NCI-H187 treated with DMSO at 0.1 percent for 48 hours (cell line): ENCODE measurements at regions not wholly inside any gene's neighbourhood (a gene's known extent, or its start where the extent isn't known, plus 50 kb on each side); places are given as distances from the start of the nearest gene placed in this dataset.

Source experiments
- DNase-seq: peaks from one replicate; lab custom pipeline; 2025; lab: John Stamatoyannopoulos, UW

GRCh38 chr14:98889836-98890185, 382.2 kb downstream of the BCL11B start:
- DNase-seq, result no peak

DNA sequence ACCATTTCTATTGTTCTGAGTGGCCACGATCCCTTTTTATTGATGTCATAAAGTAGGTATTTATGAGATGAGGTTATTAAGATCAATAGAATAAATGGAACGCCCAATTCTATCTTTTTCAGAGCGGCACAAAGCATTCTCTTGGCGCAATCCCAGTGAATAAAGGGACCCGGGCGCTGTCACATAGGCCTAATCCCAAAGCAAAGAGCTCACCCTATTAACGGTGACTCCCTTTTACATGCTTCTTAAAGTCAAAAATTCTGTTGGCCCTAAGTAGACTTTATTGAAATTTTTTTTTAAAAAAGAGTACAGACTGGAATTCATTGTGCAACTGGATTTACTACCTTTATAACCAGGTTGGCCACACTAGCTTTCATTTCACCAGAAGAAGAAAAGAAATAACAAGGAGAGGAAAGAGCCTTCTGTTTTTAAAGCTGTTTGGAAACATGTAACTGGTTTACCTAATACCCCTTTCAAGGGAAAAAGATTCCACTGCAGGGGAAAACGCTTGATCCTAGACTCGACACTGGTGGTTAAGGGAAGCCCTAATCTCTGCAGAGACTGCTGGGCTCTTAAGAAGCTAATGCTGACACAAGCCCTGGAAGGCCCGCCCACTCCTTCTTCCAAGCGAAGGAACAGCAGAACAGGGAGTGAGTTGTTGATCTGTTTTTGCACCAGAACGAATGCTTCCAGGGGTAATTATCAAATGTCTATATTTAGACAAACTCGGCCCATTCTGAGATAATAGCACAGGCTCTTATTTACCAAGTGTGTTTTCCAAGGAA, 381.2 kb downstream of the BCL11B start:
- no peak for DNase-seq

DNA sequence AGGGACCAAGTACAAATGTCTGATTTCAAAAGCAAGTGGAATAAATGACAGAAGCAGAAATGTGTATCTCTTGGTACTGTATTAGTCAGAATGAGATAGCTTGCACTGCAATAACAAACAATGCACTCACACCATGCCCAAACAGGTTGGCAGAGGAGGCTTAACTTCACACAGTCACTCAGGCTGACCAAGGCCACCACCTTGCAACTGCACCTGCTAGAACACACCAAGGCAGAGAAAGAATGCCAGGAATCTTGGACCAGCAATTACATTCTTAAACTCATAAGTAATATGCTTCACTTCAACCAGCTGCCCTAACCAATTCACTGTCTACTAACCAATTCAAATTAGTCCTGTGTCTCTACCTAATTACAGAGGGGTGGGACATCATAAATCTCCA, 378.3 kb downstream of the BCL11B start:
- no peak for DNase-seq

GRCh38 chr14:98894600-98894999, 377.4 kb downstream of the BCL11B start:
- DNase-seq, result no peak

DNA sequence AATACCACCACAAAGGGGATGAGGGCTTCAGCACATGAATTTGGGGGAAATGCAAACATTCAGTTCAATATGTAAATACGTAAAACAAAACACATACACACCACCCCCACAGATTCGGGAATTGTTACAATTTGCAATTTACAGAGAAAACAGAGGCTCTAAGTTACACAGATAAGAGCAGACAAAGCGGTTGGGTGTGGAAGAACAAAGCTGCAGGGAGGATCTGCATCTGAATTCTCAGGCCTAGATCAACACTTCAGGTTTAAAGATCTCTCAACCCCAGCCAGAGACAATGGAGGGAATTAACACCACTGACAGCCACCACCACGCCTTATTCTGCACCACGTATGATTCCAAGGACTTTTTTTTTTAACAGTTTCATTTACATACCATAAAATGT, 375.5 kb downstream of the BCL11B start:
- no peak for DNase-seq

- no peak for DNase-seq
These were observed 374.2 kb downstream of the BCL11B start for GRCh38 chr14:98897605-98898309.

GRCh38 chr14:98899441-98899840, 372.6 kb downstream of the BCL11B start:
- no peak for DNase-seq

- no peak for DNase-seq
These were observed 371.8 kb downstream of the BCL11B start for GRCh38 chr14:98900236-98900635.

GRCh38 chr14:98900798-98901197, 371.2 kb downstream of the BCL11B start:
- no peak for DNase-seq

- DNase-seq, result no peak
These were observed 370.3 kb downstream of the BCL11B start for GRCh38 chr14:98901511-98902205.

GRCh38 chr14:98903371-98903770, 368.6 kb downstream of the BCL11B start:
- DNase-seq, result no peak

DNA sequence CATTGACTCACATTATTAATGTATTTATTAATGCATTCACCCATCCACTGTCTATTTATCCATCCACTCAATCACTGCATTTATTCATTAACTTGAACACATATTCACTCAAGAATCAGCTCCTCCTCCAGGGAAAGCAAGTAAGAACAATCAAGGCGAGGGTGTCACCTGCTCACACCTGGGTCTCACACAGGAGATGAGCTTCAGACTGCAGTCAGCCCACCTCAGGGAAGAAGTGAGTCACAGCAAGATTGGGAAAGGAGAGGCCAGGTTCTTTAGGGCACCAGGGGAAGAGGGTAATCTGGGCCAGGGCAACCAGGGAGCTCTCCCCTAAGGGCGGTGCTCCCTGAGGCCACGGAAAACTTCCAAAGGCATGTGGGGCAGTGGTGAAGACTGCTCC, 367.3 kb downstream of the BCL11B start:
- no peak for DNase-seq

DNA sequence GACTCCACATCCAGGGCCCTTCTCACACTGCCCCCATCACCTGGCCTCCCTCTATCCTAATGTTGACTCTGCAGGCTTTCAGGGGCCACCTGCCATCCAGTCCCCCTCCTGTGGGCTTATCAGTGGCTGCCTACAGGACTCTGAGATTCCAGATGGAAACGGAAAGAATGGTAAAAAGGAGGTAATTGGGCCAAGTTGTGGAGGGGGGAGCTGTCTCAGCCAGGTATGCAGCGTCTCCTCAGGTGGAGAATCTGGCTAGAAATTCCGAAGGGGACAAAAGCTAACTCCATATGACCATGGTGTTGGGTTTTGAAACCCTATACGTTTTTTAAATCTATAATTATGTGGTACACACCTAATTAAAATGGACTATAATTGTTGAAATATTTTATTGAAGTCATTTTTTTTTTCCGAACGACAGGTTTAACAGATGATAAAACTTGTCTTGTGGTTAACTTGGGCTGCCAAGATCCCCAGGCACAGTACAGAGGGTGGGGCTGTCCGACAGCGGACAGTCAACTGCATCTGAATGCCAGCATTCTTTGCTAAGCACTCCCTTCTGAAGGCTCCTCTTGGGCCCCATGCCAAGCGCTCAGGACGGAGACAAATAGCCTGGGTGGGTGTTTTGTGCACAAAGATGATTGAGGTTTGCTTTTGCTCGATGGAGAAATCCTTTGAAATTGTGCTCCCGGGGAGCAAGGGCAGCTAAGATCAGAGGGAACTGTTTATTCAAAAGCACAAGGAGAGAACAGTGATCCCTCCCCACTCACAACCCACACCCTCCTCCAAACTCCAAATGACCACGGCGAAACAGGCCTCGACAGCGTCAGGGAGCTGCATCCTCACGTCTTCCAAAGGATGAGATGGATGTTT, 365.6 kb downstream of the BCL11B start:
- DNase-seq, result no peak

DNA sequence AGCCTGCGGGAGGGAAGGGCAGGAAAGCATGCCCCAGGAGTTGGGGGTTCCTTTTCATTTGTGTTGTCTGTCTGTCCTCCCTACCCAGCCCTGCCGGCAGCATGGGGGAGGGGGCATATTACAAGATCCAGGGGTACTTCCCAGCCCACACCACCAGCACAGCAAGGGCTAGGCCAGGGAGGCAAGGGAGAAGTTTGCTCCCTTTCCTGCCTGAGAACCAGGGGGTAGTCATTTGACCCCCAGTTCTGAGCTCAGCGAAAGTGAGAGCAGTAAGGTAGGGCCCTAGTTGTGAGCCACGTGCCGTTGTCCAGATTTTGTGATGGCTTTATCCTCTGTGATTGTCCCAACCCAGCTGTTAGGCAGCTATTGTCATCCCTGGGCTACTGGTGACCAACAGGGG, 364.7 kb downstream of the BCL11B start:
- DNase-seq, result no peak

GRCh38 chr14:98908050-98908449, 363.9 kb downstream of the BCL11B start:
- DNase-seq, result no peak

GRCh38 chr14:98909251-98909944, 362.6 kb downstream of the BCL11B start:
- no peak for DNase-seq

GRCh38 chr14:98910061-98910460, 361.9 kb downstream of the BCL11B start:
- no peak for DNase-seq

DNA sequence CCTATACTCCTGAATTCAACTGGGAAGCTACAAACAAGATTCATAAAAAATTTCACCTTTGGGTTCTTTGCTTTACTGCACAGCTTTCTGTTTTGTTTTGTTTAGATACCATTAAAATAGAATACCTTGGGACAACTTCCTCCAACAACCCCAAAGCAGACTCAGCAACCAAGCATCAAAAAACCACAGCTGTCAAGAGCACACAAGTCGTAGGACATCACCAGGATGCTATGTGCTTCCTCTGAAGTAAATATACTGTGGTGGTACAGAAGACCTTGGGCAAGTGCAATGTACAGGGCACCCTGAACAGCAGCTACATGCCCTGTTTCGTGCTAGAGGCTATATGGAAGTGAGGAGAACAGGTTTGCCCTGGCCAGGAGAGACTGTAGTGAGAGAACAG, 359.3 kb downstream of the BCL11B start:
- DNase-seq, result no peak

- no peak for DNase-seq
These were observed 357.9 kb downstream of the BCL11B start for GRCh38 chr14:98913967-98914650.

DNA sequence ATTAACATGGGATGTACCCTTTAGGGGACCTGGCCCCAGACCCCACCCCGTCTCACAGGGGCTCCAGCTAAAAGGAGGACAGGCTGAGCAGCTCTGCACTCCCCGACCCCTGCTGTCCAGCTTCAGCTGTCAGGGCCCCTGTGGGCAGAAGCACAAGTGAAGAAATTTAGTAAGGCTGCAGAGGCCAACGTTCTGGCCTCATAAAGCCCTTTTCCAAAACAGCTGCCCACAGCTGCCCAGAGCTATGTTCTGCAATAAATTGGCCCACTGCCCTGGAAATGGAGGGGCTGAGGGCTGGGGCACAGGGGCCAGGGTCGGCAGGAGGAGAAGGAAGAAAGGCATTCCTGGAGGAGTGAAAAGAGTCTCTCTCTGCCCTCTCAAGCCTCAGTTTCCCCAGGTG, 357.1 kb downstream of the BCL11B start:
- no peak for DNase-seq

DNA sequence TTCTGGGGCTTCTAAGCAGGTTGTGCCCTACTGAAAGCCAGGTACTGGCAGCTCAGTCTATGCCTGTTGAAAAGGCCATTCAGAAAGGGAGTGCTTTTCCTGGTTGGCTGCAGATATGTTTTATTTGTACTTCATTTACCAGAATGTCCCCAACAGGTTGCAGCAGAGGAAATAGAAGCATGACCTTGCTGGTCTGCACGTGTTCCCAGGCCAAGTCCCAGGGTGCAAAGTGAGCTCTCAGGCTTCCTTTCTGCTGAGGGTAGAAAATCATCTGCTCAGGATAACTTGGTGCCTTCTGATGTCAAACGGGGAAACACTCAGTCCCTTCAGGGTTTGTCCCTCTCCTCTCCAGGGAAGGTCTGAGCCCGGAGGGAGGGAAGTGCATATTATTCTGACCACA, 356.4 kb downstream of the BCL11B start:
- DNase-seq, result no peak
